ENCODE measurements at regions not wholly inside any gene's neighbourhood (a gene's known extent, or its start where the extent isn't known, plus 50 kb on each side); places are given as distances from the start of the nearest gene placed in this dataset.

- TF ChIP-seq CTCF (IDR thresholded peaks at IDR 0.05), result no peak
- no peak for TF ChIP-seq POLR2A (IDR thresholded peaks at IDR 0.05)
Measured at GRCh38 chr2:222080141-222080540, 218.7 kb downstream of the PAX3 start.
